ENCODE measurements at regions not wholly inside any gene's neighbourhood (a gene's known extent, or its start where the extent isn't known, plus 50 kb on each side); places are given as distances from the start of the nearest gene placed in this dataset.

DNA sequence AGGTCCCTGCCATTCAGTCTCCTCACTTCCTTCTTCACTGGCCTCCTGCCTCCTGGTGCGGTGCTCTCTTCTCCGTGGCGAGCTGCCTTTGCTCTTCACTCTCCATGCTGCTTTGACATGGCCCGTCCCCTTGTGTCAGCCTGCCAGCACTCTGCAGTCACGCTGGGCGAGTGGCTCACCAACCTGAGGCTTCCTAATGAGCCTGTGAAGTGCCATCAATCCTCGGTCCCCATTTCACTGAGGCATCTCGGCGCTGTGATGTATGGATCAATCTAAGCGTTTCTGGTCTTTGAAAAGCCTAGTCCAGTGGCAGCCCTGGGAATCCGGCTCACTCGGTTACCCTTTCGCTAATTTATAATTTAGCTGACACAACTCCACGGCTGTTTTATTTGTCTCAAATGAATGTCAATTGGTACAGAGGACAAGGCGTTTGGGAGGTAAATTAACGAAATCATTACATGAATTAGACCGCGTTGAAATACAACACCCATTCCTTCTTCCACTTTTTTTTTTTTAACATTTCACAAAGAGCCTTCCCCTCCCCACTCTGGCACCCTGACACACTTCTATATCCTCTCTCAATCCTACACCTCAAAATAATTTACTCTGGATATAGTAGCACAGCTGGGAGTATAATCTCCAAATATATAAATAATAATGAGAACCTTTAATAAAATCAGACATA lies 610.7 kb downstream of the TMEM114 start:
- H3K27me3 ChIP-seq = no peaks in the 10 kb centered on the region
- H3K27ac ChIP-seq = no peak overlapping the region
- H3K36me3 ChIP-seq = no peaks in the 10 kb centered on the region
- DNase-seq = no peak
- H3K4me3 ChIP-seq = no peak overlapping the region
- TF ChIP-seq, protein P1, sequence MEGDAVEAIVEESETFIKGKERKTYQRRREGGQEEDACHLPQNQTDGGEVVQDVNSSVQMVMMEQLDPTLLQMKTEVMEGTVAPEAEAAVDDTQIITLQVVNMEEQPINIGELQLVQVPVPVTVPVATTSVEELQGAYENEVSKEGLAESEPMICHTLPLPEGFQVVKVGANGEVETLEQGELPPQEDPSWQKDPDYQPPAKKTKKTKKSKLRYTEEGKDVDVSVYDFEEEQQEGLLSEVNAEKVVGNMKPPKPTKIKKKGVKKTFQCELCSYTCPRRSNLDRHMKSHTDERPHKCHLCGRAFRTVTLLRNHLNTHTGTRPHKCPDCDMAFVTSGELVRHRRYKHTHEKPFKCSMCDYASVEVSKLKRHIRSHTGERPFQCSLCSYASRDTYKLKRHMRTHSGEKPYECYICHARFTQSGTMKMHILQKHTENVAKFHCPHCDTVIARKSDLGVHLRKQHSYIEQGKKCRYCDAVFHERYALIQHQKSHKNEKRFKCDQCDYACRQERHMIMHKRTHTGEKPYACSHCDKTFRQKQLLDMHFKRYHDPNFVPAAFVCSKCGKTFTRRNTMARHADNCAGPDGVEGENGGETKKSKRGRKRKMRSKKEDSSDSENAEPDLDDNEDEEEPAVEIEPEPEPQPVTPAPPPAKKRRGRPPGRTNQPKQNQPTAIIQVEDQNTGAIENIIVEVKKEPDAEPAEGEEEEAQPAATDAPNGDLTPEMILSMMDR (IDR thresholded peaks at IDR 0.05) = no peak
- no peak for TF ChIP-seq POLR2A (IDR thresholded peaks at IDR 0.05)
- no peaks in the 10 kb centered on the region for H3K9me3 ChIP-seq
- H3K4me1 ChIP-seq = no peaks in the 10 kb centered on the region

DNA sequence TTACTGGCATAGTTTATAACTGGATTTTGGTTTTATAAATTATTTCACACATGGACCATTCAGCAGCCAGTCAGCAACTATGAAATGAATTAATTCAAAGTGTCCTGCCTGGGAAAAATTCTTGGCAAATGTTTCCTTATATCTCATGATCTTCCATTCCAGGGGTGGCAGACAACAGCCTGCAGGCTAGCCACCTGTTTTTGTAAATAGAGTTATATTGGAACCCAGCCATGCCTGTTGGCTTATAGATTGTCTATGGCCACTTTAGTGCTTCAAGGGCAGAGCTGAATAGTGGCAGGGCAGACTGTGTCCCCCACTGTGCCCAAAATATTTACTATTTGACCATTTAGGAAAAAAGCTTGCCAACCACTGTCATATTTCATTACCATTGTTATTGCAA lies 613.7 kb downstream of the TMEM114 start:
- no peaks in the 10 kb centered on the region for H3K4me1 ChIP-seq
- no peaks in the 10 kb centered on the region for H3K36me3 ChIP-seq
- H3K27ac ChIP-seq = no peak overlapping the region
- no peaks in the 10 kb centered on the region for H3K27me3 ChIP-seq
- no peak for TF ChIP-seq POLR2A (IDR thresholded peaks at IDR 0.05)
- TF ChIP-seq, protein P1 (IDR thresholded peaks at IDR 0.05) = no peak
- H3K4me3 ChIP-seq = no peak overlapping the region
- H3K9me3 ChIP-seq = no peaks in the 10 kb centered on the region
- no peak for DNase-seq

DNA sequence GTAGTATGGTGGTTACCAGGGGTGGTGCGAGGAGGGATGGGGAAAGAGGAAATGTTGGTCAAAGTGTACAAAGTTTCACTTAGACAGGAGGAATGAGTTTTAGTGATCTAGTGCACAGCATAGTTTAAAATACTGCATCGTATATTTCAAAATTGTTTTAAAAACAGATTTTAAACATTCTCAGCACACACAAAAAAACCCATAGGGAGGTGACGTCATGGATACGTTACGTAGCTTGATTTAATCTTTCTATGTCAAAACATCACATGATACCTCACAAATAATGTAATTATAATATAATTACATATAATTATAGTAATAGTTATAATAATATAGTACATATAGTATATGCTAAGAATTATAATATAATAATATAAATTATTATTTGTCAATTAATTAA lies 614.2 kb downstream of the TMEM114 start:
- no peak for TF ChIP-seq POLR2A (IDR thresholded peaks at IDR 0.05)
- TF ChIP-seq, protein P1 (IDR thresholded peaks at IDR 0.05) = no peak
- H3K36me3 ChIP-seq = no peaks in the 10 kb centered on the region
- H3K27ac ChIP-seq = no peak overlapping the region
- H3K27me3 ChIP-seq = no peaks in the 10 kb centered on the region
- no peaks in the 10 kb centered on the region for H3K9me3 ChIP-seq
- no peak overlapping the region for H3K4me3 ChIP-seq
- H3K4me1 ChIP-seq = no peaks in the 10 kb centered on the region
- no peak for DNase-seq

DNA sequence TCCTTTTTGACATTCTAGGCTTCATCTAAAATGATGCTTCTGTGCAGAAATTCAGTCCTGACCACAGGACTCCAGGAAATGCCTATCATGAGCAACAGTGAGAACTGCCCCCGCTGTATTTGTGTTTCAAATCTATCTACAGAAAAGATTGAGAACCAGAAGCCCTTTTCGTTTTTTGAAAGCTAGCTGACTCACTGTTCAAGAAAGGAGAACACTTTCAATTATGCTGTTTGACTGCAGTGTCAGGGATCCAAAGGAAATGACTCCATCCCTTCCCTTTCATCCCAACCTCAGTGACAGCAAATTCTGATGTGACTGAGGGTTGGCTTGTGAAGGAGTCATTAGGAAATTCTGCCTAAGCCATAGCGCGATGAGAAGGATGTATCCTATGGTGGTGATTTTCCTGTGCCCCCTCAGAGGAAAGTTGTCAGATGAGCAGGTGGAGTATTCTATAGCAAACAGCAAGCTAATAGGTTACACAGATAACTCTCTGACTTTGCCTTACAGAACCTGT lies 622.3 kb downstream of the TMEM114 start:
- H3K4me1 ChIP-seq = no peaks in the 10 kb centered on the region
- no peaks in the 10 kb centered on the region for H3K9me3 ChIP-seq
- DNase-seq = no peak
- H3K27me3 ChIP-seq = no peaks in the 10 kb centered on the region
- H3K27ac ChIP-seq = no peak overlapping the region
- H3K36me3 ChIP-seq = no peaks in the 10 kb centered on the region
- no peak for TF ChIP-seq POLR2A (IDR thresholded peaks at IDR 0.05)
- TF ChIP-seq, protein P1 (IDR thresholded peaks at IDR 0.05) = no peak
- no peak overlapping the region for H3K4me3 ChIP-seq

DNA sequence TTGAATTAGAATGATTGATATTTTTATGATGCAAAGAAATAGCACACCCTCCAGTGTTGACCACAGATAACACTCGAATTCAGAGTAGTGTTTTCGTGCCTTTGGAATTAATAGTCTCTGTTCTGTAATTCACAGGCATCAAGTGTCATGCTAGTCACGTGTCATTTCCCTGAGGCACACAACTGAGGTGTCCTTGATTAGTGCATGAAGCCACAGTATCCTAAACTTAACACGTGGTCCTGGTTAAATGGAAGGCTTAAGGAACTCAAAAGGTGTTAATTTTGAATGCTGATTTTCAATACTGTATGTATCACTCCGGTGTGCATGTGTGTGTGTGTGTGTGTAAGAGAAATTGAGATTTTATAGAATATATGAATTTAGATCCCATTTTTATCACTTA lies 625.6 kb downstream of the TMEM114 start:
- TF ChIP-seq, protein P1 (IDR thresholded peaks at IDR 0.05) = no peak
- no peak for TF ChIP-seq POLR2A (IDR thresholded peaks at IDR 0.05)
- Histone ChIP-seq H3K4me3 (no peak overlapping the region), H3K27me3 (no peaks in the 10 kb centered on the region), H3K9me3 (no peaks in the 10 kb centered on the region), H3K36me3 (no peaks in the 10 kb centered on the region), H3K27ac (no peak overlapping the region), H3K4me1 (no peaks in the 10 kb centered on the region)
- no peak for DNase-seq
